IMR-90 (cell line): ENCODE measurements at regions not wholly inside any gene's neighbourhood (a gene's known extent, or its start where the extent isn't known, plus 50 kb on each side); places are given as distances from the start of the nearest gene placed in this dataset.
A peak's percentile ranks its signal among the peaks of the same experiment; 100 is the strongest.

Source experiments
- ATAC-seq: fragments of 200-7000 bp; cut with Tn5 transposase; 2 replicates; pipeline ENCODE4 v1.9.1; 2020; ENCODE audit warnings: low read depth, mild to moderate bottlenecking, moderate library complexity
- BruUV-seq: library from RNA; stranded (reverse); fragments of 400-500 nt; replicated peaks from 2 replicates; lab custom pipeline; 2021; lab: Mats Ljungman, UMichigan
- CTCF ChIA-PET: fragments of 300-600 bp; formaldehyde crosslinking; extraction: SDS; loops from one replicate; lab custom pipeline; 2021; ENCODE audit warnings: antibody characterized with exemption; lab: Yijun Ruan, JAX
- POLR2A ChIA-PET: fragments of 300-600 bp; sonication (Branson Sonifier 250); formaldehyde crosslinking; loops from one replicate; lab custom pipeline; 2022; ENCODE audit warnings: antibody characterized with exemption; ENCODE audit not compliant: unreplicated experiment; lab: Charles Lee
- DNase-seq: peaks from one replicate; pipeline ENCODE4 v3.0.0; 2013
- H2AFZ ChIP-seq: replicated peaks from 2 replicates; pipeline ENCODE3; 2013; ENCODE audit warnings: low read length, mild to moderate bottlenecking; ENCODE audit not compliant: poor library complexity
- H2AK5ac ChIP-seq: 2 replicates; pipeline ENCODE4 v1.6.1; 2013; ENCODE audit warnings: low read depth, low read length, inconsistent platforms
- H2AK9ac ChIP-seq: replicated peaks from 2 replicates; pipeline ENCODE3; 2013; ENCODE audit warnings: mild to moderate bottlenecking, low read depth, low read length, moderate library complexity; ENCODE audit not compliant: poor library complexity
- H2BK120ac ChIP-seq: 2 replicates; pipeline ENCODE4 v1.6.1; 2013; ENCODE audit warnings: low read depth, low read length, inconsistent platforms
- H2BK15ac ChIP-seq: 3 replicates; pipeline ENCODE4 v1.6.1; 2013; ENCODE audit warnings: low read depth, low read length, inconsistent platforms
- H2BK20ac ChIP-seq: 2 replicates; pipeline ENCODE4 v1.6.1; 2013; ENCODE audit warnings: low read depth, mild to moderate bottlenecking, inconsistent platforms, low read length, moderate library complexity
- H2BK5ac ChIP-seq: 2 replicates; pipeline ENCODE4 v1.6.1; 2013; ENCODE audit warnings: mild to moderate bottlenecking, low read depth, low read length, inconsistent platforms; ENCODE audit not compliant: poor library complexity, severe bottlenecking
- H3K14ac ChIP-seq: replicated peaks from 2 replicates; pipeline ENCODE4 v1.6.1; 2013; ENCODE audit warnings: low read depth, low read length, inconsistent platforms
- H3K18ac ChIP-seq: 2 replicates; pipeline ENCODE4 v1.6.1; 2013; ENCODE audit warnings: low read depth, low read length, control low read depth
- H3K23ac ChIP-seq: 2 replicates; pipeline ENCODE4 v1.6.1; 2013; ENCODE audit warnings: low read depth, low read length, inconsistent platforms
- H3K27ac ChIP-seq: 2 replicates; pipeline ENCODE4 v1.5.1; 2013; ENCODE audit warnings: mild to moderate bottlenecking, control low read depth, low read length; ENCODE audit not compliant: insufficient read depth
- H3K27me3 ChIP-seq: 2 replicates; pipeline ENCODE4 v1.6.1; 2013; ENCODE audit warnings: low read length; ENCODE audit not compliant: control insufficient read depth, insufficient read depth
- H3K36me3 ChIP-seq: 2 replicates; pipeline ENCODE4 v1.6.1; 2013; ENCODE audit warnings: low read length, mixed read lengths; ENCODE audit not compliant: control insufficient read depth, insufficient read depth
- H3K4ac ChIP-seq: 2 replicates; pipeline ENCODE4 v1.6.1; 2013; ENCODE audit warnings: low read depth, low read length, inconsistent platforms
- H3K4me1 ChIP-seq: 2 replicates; pipeline ENCODE4 v1.6.1; 2013; ENCODE audit warnings: low read length, mixed read lengths; ENCODE audit not compliant: control insufficient read depth, insufficient read depth
- H3K4me2 ChIP-seq: 2 replicates; pipeline ENCODE4 v1.6.1; 2013; ENCODE audit warnings: low read depth, mild to moderate bottlenecking, control low read depth, low read length, moderate library complexity
- H3K4me3 ChIP-seq: 2 replicates; pipeline ENCODE4 v1.5.1; 2013; ENCODE audit warnings: low read depth, mild to moderate bottlenecking, control low read depth, low read length, moderate library complexity; ENCODE audit not compliant: insufficient read depth
- H3K56ac ChIP-seq: 2 replicates; pipeline ENCODE4 v1.6.1; 2013; ENCODE audit warnings: low read length, inconsistent platforms; ENCODE audit not compliant: insufficient read depth; ENCODE audit errors: extremely low read depth
- H3K79me1 ChIP-seq, 2 experiments: 2 replicates each; pipeline ENCODE4 v1.6.1; 2013; ENCODE audit warnings: low read length in 2 of 2, inconsistent platforms in 1 of 2, low read depth in 1 of 2
- H3K9ac ChIP-seq: 2 replicates; pipeline ENCODE4 v1.6.1; 2013; ENCODE audit warnings: low read depth, low read length, control low read depth
- H3K9me1 ChIP-seq: 2 replicates; pipeline ENCODE4 v1.6.1; 2013; ENCODE audit warnings: low read length, inconsistent platforms; ENCODE audit not compliant: insufficient read depth
- H3K9me3 ChIP-seq: 2 replicates; pipeline ENCODE4 v1.6.1; 2013; ENCODE audit warnings: low read length; ENCODE audit not compliant: control insufficient read depth, insufficient read depth
- H4K20me1 ChIP-seq: 2 replicates; pipeline ENCODE4 v1.6.1; 2013; ENCODE audit warnings: low read length, inconsistent platforms; ENCODE audit not compliant: insufficient read depth
- H4K5ac ChIP-seq: 2 replicates; pipeline ENCODE4 v1.6.1; 2013; ENCODE audit warnings: mild to moderate bottlenecking, low read depth, low read length, control low read depth
- H4K8ac ChIP-seq, 2 experiments: 2 replicates each; pipeline ENCODE4 v1.6.1; 2013; ENCODE audit warnings: low read depth in 2 of 2, low read length in 2 of 2, control low read depth in 1 of 2, inconsistent platforms in 1 of 2
- H4K91ac ChIP-seq: 2 replicates; pipeline ENCODE4 v1.6.1; 2013; ENCODE audit warnings: low read depth, low read length, inconsistent platforms; ENCODE audit not compliant: insufficient read depth
- BHLHE40 ChIP-seq: fragments of 150-350 bp; IDR thresholded peaks from 2 replicates; pipeline ENCODE4 v1.6.1; 2016; ENCODE audit warnings: mild to moderate bottlenecking, low read depth, low read length
- CEBPB ChIP-seq: IDR thresholded peaks from 2 replicates; pipeline ENCODE4 v1.6.1; 2012; ENCODE audit warnings: low read depth, low read length, improper control_type of control experiment
- CHD1 ChIP-seq: IDR thresholded peaks from 2 replicates; pipeline ENCODE4 v1.6.1; 2012; ENCODE audit warnings: low read depth, low read length, improper control_type of control experiment
- FOS ChIP-seq: fragments of 150-350 bp; IDR thresholded peaks from 2 replicates; pipeline ENCODE4 v1.6.1; 2016; ENCODE audit warnings: low read depth, low read length
- MAFK ChIP-seq: IDR thresholded peaks from 2 replicates; pipeline ENCODE4 v1.6.1; 2012; ENCODE audit warnings: low read depth, low read length, improper control_type of control experiment
- MAZ ChIP-seq: IDR thresholded peaks from 2 replicates; pipeline ENCODE4 v1.6.1; 2012; ENCODE audit warnings: low read depth, mild to moderate bottlenecking, low read length, improper control_type of control experiment, moderate library complexity, borderline replicate concordance
- MXI1 ChIP-seq: IDR thresholded peaks from 2 replicates; pipeline ENCODE4 v1.6.1; 2012; ENCODE audit warnings: low read depth, mild to moderate bottlenecking, low read length, moderate library complexity, borderline replicate concordance
- NFE2L2 ChIP-seq: fragments of 150-350 bp; IDR thresholded peaks from 2 replicates; pipeline ENCODE4 v1.6.1; 2016; ENCODE audit warnings: low read depth, mild to moderate bottlenecking, low read length
- POLR2A ChIP-seq: IDR thresholded peaks from 2 replicates; pipeline ENCODE4 v1.6.1; 2012; ENCODE audit warnings: mild to moderate bottlenecking, low read depth, low read length
- RAD21 ChIP-seq: IDR thresholded peaks from 2 replicates; pipeline ENCODE4 v1.6.1; 2012; ENCODE audit warnings: low read length, improper control_type of control experiment
- RCOR1 ChIP-seq: IDR thresholded peaks from 2 replicates; pipeline ENCODE4 v1.6.1; 2012; ENCODE audit warnings: mild to moderate bottlenecking, low read length, improper control_type of control experiment; ENCODE audit not compliant: insufficient replicate concordance
- RFX5 ChIP-seq: IDR thresholded peaks from 2 replicates; pipeline ENCODE4 v1.8.0; 2012; ENCODE audit warnings: low read depth, mild to moderate bottlenecking, low read length, moderate library complexity
- SMC3 ChIP-seq: fragments of 150-350 bp; IDR thresholded peaks from 2 replicates; pipeline ENCODE4 v1.6.1; 2016; ENCODE audit warnings: low read depth, mild to moderate bottlenecking, antibody characterized with exemption, low read length, moderate library complexity
- WGBS, 2 experiments: methylation state at CpG; one replicate each; pipeline versions ENCODE4 v1.1.5 to v1.1.7; 2013; ENCODE audit warnings: missing lambda C conversion rate in 2 of 2; ENCODE audit not compliant: insufficient read length in 1 of 2; ENCODE audit errors: extremely low coverage in 2 of 2; 5-methylcytosine and 5-hydroxymethylcytosine counted together
- dilution Hi-C: fragments of 300-500 bp; cut with HindIII; formaldehyde crosslinking; loops from one replicate; pipeline ENCODE4 v1.14.3; 2018; ENCODE audit warnings: low sequenced_read_pairs; ENCODE audit not compliant: unreplicated experiment
- in situ Hi-C: fragments of 300-500 bp; cut with MboI; formaldehyde crosslinking; loops from 3 replicates; pipeline ENCODE4 v1.14.3; 2019; ENCODE audit warnings: low sequenced_read_pairs, inconsistent platforms, mixed read lengths
- intact Hi-C: fragments of 100-400 bp; cut with micrococcal nuclease; formaldehyde crosslinking; loops from 2 replicates; pipeline ENCODE4 v1.10.0; 2022
- TF ChIP-seq, protein P1 (sequence below): conservative IDR thresholded peaks from 2 replicates; pipeline ENCODE4 v1.5.1; 2012; ENCODE audit warnings: mild to moderate bottlenecking, low read depth, low read length, improper control_type of control experiment
- TF ChIP-seq, protein P2 (sequence below): fragments of 150-350 bp; IDR thresholded peaks from 2 replicates; pipeline ENCODE4 v1.6.1; 2017; ENCODE audit warnings: mild to moderate bottlenecking, antibody characterized with exemption, low read length, low read depth

DNA sequence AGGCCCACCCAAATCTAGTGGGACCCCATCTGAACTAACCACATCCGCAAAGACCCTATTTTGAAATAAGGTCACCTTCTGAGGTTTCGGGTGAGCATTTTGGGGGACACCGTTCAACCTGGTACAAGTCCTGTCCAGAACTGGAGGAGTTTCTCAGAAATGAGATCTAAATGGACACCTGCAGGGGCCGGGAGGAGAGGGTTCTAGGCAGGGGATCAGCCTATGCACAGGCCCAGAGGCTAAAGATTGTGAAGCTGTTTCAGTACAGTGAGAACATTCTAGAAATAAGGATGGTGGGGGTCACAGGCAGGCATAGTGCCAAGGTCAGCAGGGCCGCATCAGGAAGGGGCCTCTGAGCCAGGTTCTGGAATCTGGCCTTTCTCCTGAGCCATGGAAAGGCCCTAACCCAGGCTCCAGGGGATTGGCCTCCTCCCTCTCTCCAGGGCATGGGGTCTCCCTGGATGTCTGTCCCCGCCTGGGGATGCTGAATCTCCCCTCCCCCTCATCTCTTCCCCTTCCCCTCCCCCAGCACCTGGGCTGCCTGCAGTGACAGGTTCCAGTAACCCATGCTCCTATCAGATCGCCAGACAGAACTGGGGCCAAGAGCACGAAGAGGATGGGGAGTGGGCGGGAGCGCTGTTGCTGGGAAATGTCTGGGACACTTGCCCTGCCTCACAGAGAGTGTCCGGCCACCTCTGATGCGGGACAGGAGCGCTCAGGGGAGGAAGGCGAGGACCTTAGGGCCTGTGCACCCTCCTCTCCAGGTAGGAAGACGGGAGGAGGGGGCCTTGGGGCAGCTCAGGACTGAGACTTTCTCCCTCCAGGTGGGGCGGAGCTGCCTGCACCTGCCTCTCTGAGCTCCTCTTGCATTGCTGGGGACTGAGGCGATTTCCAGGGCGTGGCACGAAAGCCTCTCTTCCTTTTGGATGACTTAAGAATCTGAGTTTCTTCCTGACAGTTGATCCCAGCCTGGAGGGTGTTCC lies 321.4 kb upstream of the TNRC6C start:
- CTCF ChIA-PET, result no interaction called here
- H3K18ac ChIP-seq, result no peak overlapping the region
- no peak overlapping the region for H2AK5ac ChIP-seq
- POLR2A ChIA-PET, result no interaction called here
- 52% methylated on average over 9 of the region's 19 CpGs; no CpG with 5 or more reads in 1 of the 2 experiments for WGBS, 2 experiments
- no peak overlapping the region for H2BK20ac ChIP-seq
- H2BK15ac ChIP-seq, result no peak overlapping the region
- no peak for DNase-seq
- no peaks in the 10 kb centered on the region for H3K79me1 ChIP-seq
- no peaks in the 10 kb centered on the region for H3K4me1 ChIP-seq
- no peak overlapping the region for H3K56ac ChIP-seq
- no peak overlapping the region for H3K14ac ChIP-seq
- no peak overlapping the region for H4K8ac ChIP-seq
- no peak overlapping the region for H3K4me3 ChIP-seq
- H3K23ac ChIP-seq, result no peak overlapping the region
- H2AK9ac ChIP-seq, result no peak overlapping the region
- no peaks in the 10 kb centered on the region for H3K9me1 ChIP-seq
- H3K36me3 ChIP-seq, result no peaks in the 10 kb centered on the region
- no peak overlapping the region for H3K9ac ChIP-seq
- no peak overlapping the region for H3K4me2 ChIP-seq
- H4K20me1 ChIP-seq, result no peaks in the 10 kb centered on the region
- no peak for ATAC-seq
- peak overlapping the region; percentile 23 for H2AFZ ChIP-seq
- no peak overlapping the region for H4K5ac ChIP-seq
- no peaks in the 10 kb centered on the region for H3K9me3 ChIP-seq
- no peak overlapping the region for H2BK120ac ChIP-seq
- no TSS peak for BruUV-seq
- dilution Hi-C loops (no loop called here), intact Hi-C loops (no loop called here), in situ Hi-C loops (no loop called here)
- H3K27ac ChIP-seq, result no peak overlapping the region
- H3K4ac ChIP-seq, result no peak overlapping the region
- H2BK5ac ChIP-seq, result no peak overlapping the region
- no peak overlapping the region for H4K91ac ChIP-seq
- peaks cover 54% of the 10 kb centered on the region for H3K27me3 ChIP-seq
- TF ChIP-seq SMC3, result no peak
- TF ChIP-seq POLR2A, result no peak
- no peak for TF ChIP-seq MAFK
- TF ChIP-seq CEBPB, result no peak
- no peak for TF ChIP-seq FOS
- TF ChIP-seq NFE2L2, result no peak
- no peak for TF ChIP-seq RCOR1
- no peak for TF ChIP-seq RFX5
- no peak for TF ChIP-seq CHD1
- TF ChIP-seq RAD21, result no peak
- TF ChIP-seq, protein P1, sequence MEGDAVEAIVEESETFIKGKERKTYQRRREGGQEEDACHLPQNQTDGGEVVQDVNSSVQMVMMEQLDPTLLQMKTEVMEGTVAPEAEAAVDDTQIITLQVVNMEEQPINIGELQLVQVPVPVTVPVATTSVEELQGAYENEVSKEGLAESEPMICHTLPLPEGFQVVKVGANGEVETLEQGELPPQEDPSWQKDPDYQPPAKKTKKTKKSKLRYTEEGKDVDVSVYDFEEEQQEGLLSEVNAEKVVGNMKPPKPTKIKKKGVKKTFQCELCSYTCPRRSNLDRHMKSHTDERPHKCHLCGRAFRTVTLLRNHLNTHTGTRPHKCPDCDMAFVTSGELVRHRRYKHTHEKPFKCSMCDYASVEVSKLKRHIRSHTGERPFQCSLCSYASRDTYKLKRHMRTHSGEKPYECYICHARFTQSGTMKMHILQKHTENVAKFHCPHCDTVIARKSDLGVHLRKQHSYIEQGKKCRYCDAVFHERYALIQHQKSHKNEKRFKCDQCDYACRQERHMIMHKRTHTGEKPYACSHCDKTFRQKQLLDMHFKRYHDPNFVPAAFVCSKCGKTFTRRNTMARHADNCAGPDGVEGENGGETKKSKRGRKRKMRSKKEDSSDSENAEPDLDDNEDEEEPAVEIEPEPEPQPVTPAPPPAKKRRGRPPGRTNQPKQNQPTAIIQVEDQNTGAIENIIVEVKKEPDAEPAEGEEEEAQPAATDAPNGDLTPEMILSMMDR, result no peak
- TF ChIP-seq MXI1, result no peak
- TF ChIP-seq, protein P2, sequence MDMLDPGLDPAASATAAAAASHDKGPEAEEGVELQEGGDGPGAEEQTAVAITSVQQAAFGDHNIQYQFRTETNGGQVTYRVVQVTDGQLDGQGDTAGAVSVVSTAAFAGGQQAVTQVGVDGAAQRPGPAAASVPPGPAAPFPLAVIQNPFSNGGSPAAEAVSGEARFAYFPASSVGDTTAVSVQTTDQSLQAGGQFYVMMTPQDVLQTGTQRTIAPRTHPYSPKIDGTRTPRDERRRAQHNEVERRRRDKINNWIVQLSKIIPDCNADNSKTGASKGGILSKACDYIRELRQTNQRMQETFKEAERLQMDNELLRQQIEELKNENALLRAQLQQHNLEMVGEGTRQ, result no peak
- TF ChIP-seq MAZ, result no peak
- no peak for TF ChIP-seq BHLHE40
